GM12892 (cell line): ENCODE measurements at regions not wholly inside any gene's neighbourhood (a gene's known extent, or its start where the extent isn't known, plus 50 kb on each side); places are given as distances from the start of the nearest gene placed in this dataset.
"Not testable (repeated sequence)": the region's sequence is repeated elsewhere in the genome, so short reads cannot be mapped to it uniquely, and the experiment has no call there.

Experiments
- POLR2A ChIP-seq: IDR thresholded peaks from 2 replicates; pipeline ENCODE4 v1.6.1; 2011; ENCODE audit warnings: low read depth, low read length, control low read depth
- POLR2AphosphoS5 ChIP-seq: IDR thresholded peaks from 2 replicates; pipeline ENCODE4 v1.6.1; 2011; ENCODE audit warnings: low read depth, low read length, control low read depth
- TAF1 ChIP-seq: IDR thresholded peaks from 2 replicates; pipeline ENCODE4 v1.6.1; 2011; ENCODE audit warnings: low read depth, mild to moderate bottlenecking, control low read depth, low read length, borderline replicate concordance

GRCh38 chr5:177894681-177895453, 101.2 kb downstream of the PROP1 start:
- not testable (repeated sequence) for TF ChIP-seq POLR2AphosphoS5, POLR2A, TAF1
